BJ (cell line): ENCODE measurements at regions not wholly inside any gene's neighbourhood (a gene's known extent, or its start where the extent isn't known, plus 50 kb on each side); places are given as distances from the start of the nearest gene placed in this dataset.

ENCODE experiments used
- CTCF ChIA-PET: fragments of 350-600 bp; formaldehyde crosslinking; extraction: SDS; loops from one replicate; lab custom pipeline; 2021; ENCODE audit warnings: antibody characterized with exemption, inconsistent platforms; lab: Yijun Ruan, JAX
- POLR2A ChIA-PET: fragments of 300-600 bp; sonication (Branson Sonifier 250); formaldehyde crosslinking; extraction: SDS; loops from one replicate; lab custom pipeline; 2021; ENCODE audit warnings: antibody characterized with exemption; lab: Charles Lee
- DNase-seq: peaks from one replicate; pipeline ENCODE4 v3.0.0-alpha.2; 2011; ENCODE audit warnings: low read depth
- H3K27me3 ChIP-seq: 2 replicates; pipeline ENCODE4 v1.6.0; 2011; ENCODE audit warnings: low read length; ENCODE audit not compliant: control insufficient read depth, insufficient read depth
- H3K36me3 ChIP-seq: 2 replicates; pipeline ENCODE4 v1.5.1; 2011; ENCODE audit warnings: low read length; ENCODE audit not compliant: control insufficient read depth, insufficient read depth
- H3K4me3 ChIP-seq: 2 replicates; pipeline ENCODE4 v1.5.1; 2011; ENCODE audit warnings: low read depth, mild to moderate bottlenecking, control low read depth, low read length
- CTCF ChIP-seq: IDR thresholded peaks from 2 replicates; pipeline ENCODE4 v1.5.1; 2011; ENCODE audit warnings: low read depth, mild to moderate bottlenecking, control low read depth, inconsistent platforms, low read length, moderate library complexity; ENCODE audit not compliant: insufficient read depth

GRCh38 chr3:76024640-76025039, 239.3 kb upstream of the ZNF717 start:
- no peak for DNase-seq
- ChIA-PET POLR2A (no interaction called here), CTCF (no interaction called here)
- TF ChIP-seq CTCF: peak; percentile 33; the same call in 1 of the 2 replicates
- Histone ChIP-seq H3K27me3 (no peaks in the 10 kb centered on the region), H3K4me3 (no peak overlapping the region), H3K36me3 (no peaks in the 10 kb centered on the region)

- Histone ChIP-seq H3K36me3 (no peaks in the 10 kb centered on the region), H3K27me3 (no peaks in the 10 kb centered on the region), H3K4me3 (no peak overlapping the region)
- ChIA-PET CTCF (interaction anchor here (0.6 kb wide), 1 partner anchor 77 kb away, joined by 3 read pairs; no protein-coding TSS in a partner anchor), POLR2A (no interaction called here)
- DNase-seq: no peak
- no peak for TF ChIP-seq CTCF
Measured at GRCh38 chr3:76025561-76025960, 240.2 kb upstream of the ZNF717 start.

- no peak for DNase-seq
- CTCF ChIA-PET: no interaction called here
- Histone ChIP-seq H3K36me3 (no peaks in the 10 kb centered on the region), H3K27me3 (no peaks in the 10 kb centered on the region), H3K4me3 (no peak overlapping the region)
- TF ChIP-seq CTCF: no peak
- POLR2A ChIA-PET: no interaction called here
Measured at GRCh38 chr3:76026379-76026778, 241.0 kb upstream of the ZNF717 start.

- no peak for TF ChIP-seq CTCF
- CTCF ChIA-PET: no interaction called here
- Histone ChIP-seq H3K4me3 (no peak overlapping the region), H3K36me3 (no peaks in the 10 kb centered on the region), H3K27me3 (no peaks in the 10 kb centered on the region)
- DNase-seq: no peak
- POLR2A ChIA-PET: no interaction called here
Measured at GRCh38 chr3:76028774-76029173, 243.4 kb upstream of the ZNF717 start.

- H3K27me3 ChIP-seq: no peaks in the 10 kb centered on the region
- CTCF ChIA-PET: no interaction called here
- no peak overlapping the region for H3K4me3 ChIP-seq
- POLR2A ChIA-PET: no interaction called here
- TF ChIP-seq CTCF: no peak
- H3K36me3 ChIP-seq: no peaks in the 10 kb centered on the region
- no peak for DNase-seq
Measured at GRCh38 chr3:76034649-76035048, 249.3 kb upstream of the ZNF717 start.
